Activated naive CD8-positive, alpha-beta T cell (primary cell): ENCODE measurements at regions not wholly inside any gene's neighbourhood (a gene's known extent, or its start where the extent isn't known, plus 50 kb on each side); places are given as distances from the start of the nearest gene placed in this dataset.
"Not testable (repeated sequence)": the region's sequence is repeated elsewhere in the genome, so short reads cannot be mapped to it uniquely, and the experiment has no call there.

Experiments
- H3K27ac Mint-ChIP-seq: one replicate; pipeline ENCODE4 v1.8.0; 2021; ENCODE audit warnings: mixed read lengths
- H3K27me3 Mint-ChIP-seq: one replicate; pipeline ENCODE4 v1.8.0; 2021; ENCODE audit warnings: mixed read lengths
- H3K36me3 Mint-ChIP-seq: one replicate; pipeline ENCODE4 v1.8.0; 2021; ENCODE audit warnings: mixed read lengths
- H3K4me1 Mint-ChIP-seq: one replicate; pipeline ENCODE4 v1.8.0; 2021; ENCODE audit warnings: low read depth, mixed read lengths
- H3K4me3 Mint-ChIP-seq: one replicate; pipeline ENCODE4 v1.8.0; 2021; ENCODE audit warnings: mild to moderate bottlenecking, mixed read lengths
- H3K9me3 Mint-ChIP-seq: one replicate; pipeline ENCODE4 v1.8.0; 2021; ENCODE audit warnings: low read depth, mixed read lengths

DNA sequence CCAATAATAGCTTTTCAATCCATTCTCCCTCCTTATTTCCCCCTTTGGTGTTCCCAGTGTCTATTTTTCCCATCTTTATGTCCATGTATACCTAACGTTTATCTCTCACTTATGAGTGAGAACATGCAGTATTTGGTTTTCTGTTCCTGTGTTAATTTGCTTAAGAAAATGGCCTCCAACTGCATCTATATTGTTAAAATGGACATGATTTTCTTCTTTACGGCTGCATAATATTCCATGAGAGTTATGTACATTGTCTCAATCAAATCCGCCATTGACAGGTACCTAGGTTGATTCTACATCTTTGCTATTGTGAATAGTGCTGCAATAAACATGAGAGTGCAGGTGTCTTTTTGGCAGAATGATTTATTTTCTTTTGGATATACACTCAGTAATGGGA, 126.7 kb downstream of the CTH start:
- no peaks in the 10 kb centered on the region for H3K36me3 Mint-ChIP-seq
- no peaks in the 10 kb centered on the region for H3K4me1 Mint-ChIP-seq
- H3K27me3 Mint-ChIP-seq = peaks cover 17% of the 10 kb centered on the region
- no peaks in the 10 kb centered on the region for H3K9me3 Mint-ChIP-seq
- H3K27ac Mint-ChIP-seq = no peak overlapping the region
- H3K4me3 Mint-ChIP-seq = no peak overlapping the region

DNA sequence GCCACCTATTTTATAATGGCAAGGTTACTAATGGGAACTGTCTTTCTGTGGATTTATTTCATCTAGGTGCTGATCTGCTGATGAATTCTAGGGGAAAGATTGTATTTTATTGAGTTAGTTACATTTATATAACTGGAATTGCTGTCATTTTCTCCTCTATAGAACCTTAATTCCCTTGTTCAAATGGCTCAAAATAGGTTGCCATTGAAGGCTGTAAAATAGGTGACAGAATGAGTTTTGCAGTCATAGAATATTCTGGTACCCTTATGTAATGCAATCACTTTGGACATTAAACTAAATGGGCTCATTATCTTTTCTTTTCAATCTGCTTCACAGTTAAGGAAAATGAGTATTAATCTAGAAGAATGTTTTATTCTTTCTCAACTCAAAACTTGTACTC, 131.0 kb downstream of the CTH start:
- H3K27ac Mint-ChIP-seq = no peak overlapping the region
- H3K4me3 Mint-ChIP-seq = no peak overlapping the region
- H3K36me3 Mint-ChIP-seq = no peaks in the 10 kb centered on the region
- peaks cover 9% of the 10 kb centered on the region for H3K27me3 Mint-ChIP-seq
- H3K4me1 Mint-ChIP-seq = no peaks in the 10 kb centered on the region
- H3K9me3 Mint-ChIP-seq = no peaks in the 10 kb centered on the region

DNA sequence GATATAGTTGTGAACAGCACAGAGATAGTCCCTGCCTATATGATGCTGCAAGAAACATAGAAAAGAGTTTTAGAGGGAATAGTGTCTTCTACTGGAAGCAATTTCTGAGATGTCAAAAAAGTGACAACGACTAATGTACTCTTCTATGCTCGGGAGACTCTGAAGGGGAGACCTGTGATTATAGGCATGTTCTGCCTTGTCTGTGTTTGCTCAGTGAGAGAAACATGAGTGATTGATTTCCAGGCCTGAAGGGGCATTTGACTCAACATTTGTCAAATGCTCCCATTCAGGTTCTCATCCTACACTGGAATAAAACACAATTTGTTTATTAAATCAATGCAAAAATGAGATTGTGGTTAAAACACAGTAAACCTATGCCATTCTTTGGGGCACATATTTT, 131.8 kb downstream of the CTH start:
- H3K27ac Mint-ChIP-seq = no peak overlapping the region
- H3K9me3 Mint-ChIP-seq = no peaks in the 10 kb centered on the region
- H3K36me3 Mint-ChIP-seq = no peaks in the 10 kb centered on the region
- H3K4me1 Mint-ChIP-seq = no peaks in the 10 kb centered on the region
- no peak overlapping the region for H3K4me3 Mint-ChIP-seq
- peaks cover 6% of the 10 kb centered on the region for H3K27me3 Mint-ChIP-seq

DNA sequence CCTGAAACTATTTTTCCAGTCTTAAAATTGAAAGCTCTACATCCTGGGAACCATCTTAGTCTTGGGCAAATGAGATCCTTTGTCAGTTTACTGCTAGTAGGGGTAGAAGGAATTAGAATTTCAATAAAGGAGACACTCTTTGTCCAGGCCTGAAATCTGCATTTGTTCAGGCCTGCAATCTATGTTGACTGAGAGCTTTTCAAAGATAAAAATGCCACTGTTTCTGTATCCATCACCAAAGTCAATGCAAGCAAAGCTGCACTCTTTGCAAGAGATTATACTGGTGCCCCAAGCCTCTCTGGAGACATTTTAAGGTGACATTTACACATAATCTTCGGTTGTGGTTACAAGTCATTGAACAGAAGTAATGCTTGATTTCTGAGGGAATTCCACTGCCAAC, 135.7 kb downstream of the CTH start:
- Mint-ChIP-seq H3K4me1 (no peaks in the 10 kb centered on the region), H3K36me3 (no peaks in the 10 kb centered on the region), H3K27ac (no peak overlapping the region), H3K4me3 (no peak overlapping the region), H3K9me3 (no peaks in the 10 kb centered on the region), H3K27me3 (peaks cover 16% of the 10 kb centered on the region)

GRCh38 chr1:70552662-70553566, 141.8 kb downstream of the CTH start:
- Mint-ChIP-seq H3K27me3 (peaks cover 14% of the 10 kb centered on the region), H3K4me1 (no peaks in the 10 kb centered on the region), H3K9me3 (no peaks in the 10 kb centered on the region), H3K27ac (no peak overlapping the region), H3K36me3 (no peaks in the 10 kb centered on the region), H3K4me3 (no peak overlapping the region)

DNA sequence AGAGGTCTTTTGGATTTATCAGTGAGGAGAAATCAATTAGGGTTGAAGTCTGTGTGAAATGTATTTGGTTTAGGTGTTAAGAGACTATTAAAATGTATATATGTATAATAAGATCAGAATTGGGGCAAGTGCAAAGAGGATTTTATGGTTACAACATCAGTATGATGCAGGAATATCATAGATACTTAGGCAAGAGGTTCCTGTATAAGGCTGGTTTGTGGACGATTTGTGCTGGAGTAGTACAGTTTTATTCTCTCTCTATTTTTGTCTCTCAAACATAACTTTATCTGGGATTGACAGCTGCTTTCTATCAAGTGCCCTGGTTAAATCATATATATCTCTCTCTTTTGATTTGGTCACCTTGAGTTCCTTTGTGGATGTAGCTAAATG, 142.5 kb downstream of the CTH start:
- Mint-ChIP-seq H3K4me1 (no peaks in the 10 kb centered on the region), H3K4me3 (no peak overlapping the region), H3K36me3 (no peaks in the 10 kb centered on the region), H3K27me3 (peaks cover 8% of the 10 kb centered on the region), H3K9me3 (no peaks in the 10 kb centered on the region), H3K27ac (no peak overlapping the region)

GRCh38 chr1:70554341-70554740, 143.3 kb downstream of the CTH start:
- Mint-ChIP-seq H3K36me3 (no peaks in the 10 kb centered on the region), H3K4me1 (no peaks in the 10 kb centered on the region), H3K27me3 (peaks cover 8% of the 10 kb centered on the region), H3K27ac (no peak overlapping the region), H3K4me3 (no peak overlapping the region), H3K9me3 (no peaks in the 10 kb centered on the region)

DNA sequence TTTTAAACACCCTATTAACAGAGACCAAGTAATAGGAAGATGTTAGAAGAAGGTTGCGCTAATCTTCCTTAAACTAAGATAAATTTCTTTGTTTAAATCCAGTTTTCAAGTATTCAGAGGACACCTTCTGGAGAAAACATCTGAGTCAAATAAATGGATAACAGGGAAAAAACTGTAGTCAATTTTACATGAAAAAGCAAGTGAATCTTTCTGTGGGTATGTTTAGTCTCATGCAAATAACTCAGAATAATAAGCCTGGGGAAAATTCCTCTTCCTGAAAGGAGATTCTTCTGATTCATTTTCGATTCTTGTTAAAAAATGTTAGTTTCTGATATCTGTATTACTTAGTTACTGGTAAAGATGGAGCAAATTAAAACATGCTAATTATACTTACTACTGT, 145.5 kb downstream of the CTH start:
- Mint-ChIP-seq H3K27me3 (peaks cover 6% of the 10 kb centered on the region), H3K4me1 (no peaks in the 10 kb centered on the region), H3K4me3 (no peak overlapping the region)

GRCh38 chr1:70567167-70567566, 156.1 kb downstream of the CTH start:
- no peaks in the 10 kb centered on the region for H3K9me3 Mint-ChIP-seq
- H3K4me3 Mint-ChIP-seq = no peak overlapping the region

More for the DNA sequence above, 145.5 kb downstream of the CTH start:
- H3K27ac Mint-ChIP-seq = no peak overlapping the region
- H3K36me3 Mint-ChIP-seq = no peaks in the 10 kb centered on the region
- no peaks in the 10 kb centered on the region for H3K9me3 Mint-ChIP-seq

GRCh38 chr1:70571191-70571590, 160.1 kb downstream of the CTH start:
- no peaks in the 10 kb centered on the region for H3K36me3 Mint-ChIP-seq
- no peak overlapping the region for H3K4me3 Mint-ChIP-seq
- no peaks in the 10 kb centered on the region for H3K4me1 Mint-ChIP-seq
- peaks cover 9% of the 10 kb centered on the region for H3K27me3 Mint-ChIP-seq
- no peak overlapping the region for H3K27ac Mint-ChIP-seq
- no peaks in the 10 kb centered on the region for H3K9me3 Mint-ChIP-seq

More at GRCh38 chr1:70567167-70567566, 156.1 kb downstream of the CTH start:
- H3K27me3 Mint-ChIP-seq = peaks cover 2% of the 10 kb centered on the region
- H3K4me1 Mint-ChIP-seq = no peaks in the 10 kb centered on the region
- no peak overlapping the region for H3K27ac Mint-ChIP-seq
- no peaks in the 10 kb centered on the region for H3K36me3 Mint-ChIP-seq

- Mint-ChIP-seq H3K4me3 (no peak overlapping the region), H3K4me1 (no peaks in the 10 kb centered on the region), H3K36me3 (no peaks in the 10 kb centered on the region), H3K9me3 (no peaks in the 10 kb centered on the region), H3K27me3 (peaks cover 7% of the 10 kb centered on the region), H3K27ac (no peak overlapping the region)
Observed at GRCh38 chr1:70573317-70573843, 162.3 kb downstream of the CTH start.

GRCh38 chr1:70581661-70582060, 170.6 kb downstream of the CTH start:
- H3K27me3 Mint-ChIP-seq = no peaks in the 10 kb centered on the region
- no peaks in the 10 kb centered on the region for H3K9me3 Mint-ChIP-seq
- H3K4me1 Mint-ChIP-seq = no peaks in the 10 kb centered on the region
- H3K4me3 Mint-ChIP-seq = no peak overlapping the region
- no peaks in the 10 kb centered on the region for H3K36me3 Mint-ChIP-seq
- H3K27ac Mint-ChIP-seq = no peak overlapping the region

DNA sequence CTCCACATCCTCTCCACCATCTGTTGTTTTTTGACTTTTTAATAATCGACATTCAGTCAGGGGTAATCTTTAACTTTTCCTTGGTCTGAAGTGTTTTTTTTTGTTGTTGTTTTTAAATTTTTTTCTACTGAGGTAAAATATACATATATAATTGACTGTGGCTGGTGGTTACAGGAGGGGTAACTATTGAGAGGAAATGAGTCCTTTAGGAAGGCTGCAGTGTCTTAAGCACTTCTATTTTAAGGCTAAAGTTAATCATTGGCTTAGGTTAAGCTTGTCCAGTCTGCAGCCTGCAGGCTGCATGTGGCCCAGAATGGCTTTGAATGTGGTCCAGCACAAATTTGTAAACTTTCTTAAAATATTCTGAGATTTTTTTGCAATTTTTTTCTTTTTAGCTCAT, 172.5 kb downstream of the CTH start:
- no peak overlapping the region for H3K27ac Mint-ChIP-seq
- H3K27me3 Mint-ChIP-seq = no peaks in the 10 kb centered on the region
- no peak overlapping the region for H3K4me3 Mint-ChIP-seq
- no peaks in the 10 kb centered on the region for H3K4me1 Mint-ChIP-seq
- no peaks in the 10 kb centered on the region for H3K9me3 Mint-ChIP-seq
- H3K36me3 Mint-ChIP-seq = no peaks in the 10 kb centered on the region

DNA sequence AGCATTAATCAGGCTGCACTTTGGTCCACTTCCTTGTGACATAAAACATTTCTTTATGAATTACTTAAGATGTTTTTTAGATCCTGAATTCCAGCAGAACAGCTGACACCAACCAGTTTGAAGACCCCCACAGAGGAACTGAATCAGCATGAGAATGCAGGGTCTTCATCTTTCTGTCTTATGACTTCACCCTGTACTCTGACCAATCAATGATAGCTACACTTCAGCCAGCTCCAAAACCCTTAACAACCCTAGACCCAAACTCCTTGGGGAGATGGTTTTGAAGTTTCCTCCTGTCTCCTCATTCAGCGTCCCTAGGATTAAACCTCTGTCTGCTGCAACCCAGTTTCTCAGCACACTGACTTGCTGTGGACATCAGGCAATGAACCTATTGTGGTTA, 175.0 kb downstream of the CTH start:
- no peak overlapping the region for H3K27ac Mint-ChIP-seq
- no peak overlapping the region for H3K4me3 Mint-ChIP-seq
- H3K27me3 Mint-ChIP-seq = peaks cover 2% of the 10 kb centered on the region
- no peaks in the 10 kb centered on the region for H3K4me1 Mint-ChIP-seq
- no peaks in the 10 kb centered on the region for H3K36me3 Mint-ChIP-seq
- H3K9me3 Mint-ChIP-seq = no peaks in the 10 kb centered on the region

GRCh38 chr1:70587872-70588366, 176.9 kb downstream of the CTH start:
- no peaks in the 10 kb centered on the region for H3K36me3 Mint-ChIP-seq
- no peak overlapping the region for H3K27ac Mint-ChIP-seq
- H3K27me3 Mint-ChIP-seq = peaks cover 2% of the 10 kb centered on the region
- H3K4me3 Mint-ChIP-seq = no peak overlapping the region
- H3K9me3 Mint-ChIP-seq = no peaks in the 10 kb centered on the region
- H3K4me1 Mint-ChIP-seq = no peaks in the 10 kb centered on the region

DNA sequence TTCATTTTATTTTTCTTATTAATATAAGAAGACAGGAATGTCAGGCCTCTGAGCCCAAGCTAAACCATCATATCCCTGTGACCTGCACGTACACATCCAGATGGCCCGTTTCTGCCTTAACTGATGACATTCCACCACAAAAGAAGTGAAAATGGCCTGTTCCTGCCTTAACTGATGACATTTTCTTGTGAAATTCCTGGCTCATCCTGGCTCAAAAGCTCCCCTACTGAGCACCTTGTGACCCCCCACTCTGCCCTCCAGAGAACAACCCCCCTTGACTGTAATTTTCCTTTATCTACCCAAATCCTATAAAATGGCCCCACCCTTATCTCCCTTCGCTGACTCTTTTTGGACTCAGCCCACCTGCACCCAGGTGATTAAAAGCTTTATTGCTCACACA, 182.5 kb downstream of the CTH start:
- H3K4me1 Mint-ChIP-seq, H3K9me3 Mint-ChIP-seq, H3K36me3 Mint-ChIP-seq, H3K27me3 Mint-ChIP-seq, H3K4me3 Mint-ChIP-seq, H3K27ac Mint-ChIP-seq: not testable (repeated sequence)
